Peyer's patch (tissue), 4 donors: ENCODE measurements at regions not wholly inside any gene's neighbourhood (a gene's known extent, or its start where the extent isn't known, plus 50 kb on each side); places are given as distances from the start of the nearest gene placed in this dataset.

Experiments used
- POLR2A ChIP-seq, 2 donors: fragments of 450-650 bp; IDR thresholded peaks; one replicate each; pipeline ENCODE4 v1.5.1; 2017; ENCODE audit warnings: antibody characterized with exemption in 2 of 2, mild to moderate bottlenecking in 2 of 2, moderate library complexity in 2 of 2
- TF ChIP-seq, protein P1 (sequence below), 6 experiments: fragments of 450-650 bp in 4 of 6; fragments of 200-600 bp in 2 of 6; sonication (generic) in 1 of 6; IDR thresholded peaks; one replicate each; pipeline ENCODE4 v1.5.1; 2017 to 2019; ENCODE audit warnings: antibody characterized with exemption in 6 of 6, mild to moderate bottlenecking in 3 of 6, moderate library complexity in 1 of 6

DNA sequence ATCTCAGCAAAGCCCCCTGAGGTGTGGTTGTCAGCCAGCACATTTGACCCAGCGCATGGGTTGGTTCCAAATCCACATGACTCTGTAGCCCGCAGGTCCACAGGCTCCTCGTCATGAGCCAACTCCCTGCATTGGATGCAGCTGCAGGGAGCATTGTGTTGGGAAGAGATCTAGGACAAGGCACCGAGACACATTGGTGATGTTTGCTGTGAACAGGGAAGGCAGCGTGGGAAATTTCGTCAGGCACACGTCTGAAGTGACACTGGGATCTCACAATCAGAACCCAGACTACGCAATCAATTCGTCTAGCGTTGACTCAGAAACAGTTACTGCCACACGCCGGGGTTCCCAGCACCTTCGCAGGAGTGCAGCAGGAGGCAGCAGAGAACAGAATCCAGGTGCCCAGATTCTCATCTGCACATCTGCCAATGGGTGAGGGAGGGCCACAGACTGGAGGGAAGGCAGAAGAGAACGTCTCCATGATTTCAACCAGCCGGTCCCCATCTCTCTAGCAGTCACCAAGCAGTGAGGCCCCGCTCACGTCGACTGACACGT, 177.0 kb downstream of the TTLL2 start:
- no peak for TF ChIP-seq POLR2A (IDR thresholded peaks at IDR 0.05)
- TF ChIP-seq, protein P1, sequence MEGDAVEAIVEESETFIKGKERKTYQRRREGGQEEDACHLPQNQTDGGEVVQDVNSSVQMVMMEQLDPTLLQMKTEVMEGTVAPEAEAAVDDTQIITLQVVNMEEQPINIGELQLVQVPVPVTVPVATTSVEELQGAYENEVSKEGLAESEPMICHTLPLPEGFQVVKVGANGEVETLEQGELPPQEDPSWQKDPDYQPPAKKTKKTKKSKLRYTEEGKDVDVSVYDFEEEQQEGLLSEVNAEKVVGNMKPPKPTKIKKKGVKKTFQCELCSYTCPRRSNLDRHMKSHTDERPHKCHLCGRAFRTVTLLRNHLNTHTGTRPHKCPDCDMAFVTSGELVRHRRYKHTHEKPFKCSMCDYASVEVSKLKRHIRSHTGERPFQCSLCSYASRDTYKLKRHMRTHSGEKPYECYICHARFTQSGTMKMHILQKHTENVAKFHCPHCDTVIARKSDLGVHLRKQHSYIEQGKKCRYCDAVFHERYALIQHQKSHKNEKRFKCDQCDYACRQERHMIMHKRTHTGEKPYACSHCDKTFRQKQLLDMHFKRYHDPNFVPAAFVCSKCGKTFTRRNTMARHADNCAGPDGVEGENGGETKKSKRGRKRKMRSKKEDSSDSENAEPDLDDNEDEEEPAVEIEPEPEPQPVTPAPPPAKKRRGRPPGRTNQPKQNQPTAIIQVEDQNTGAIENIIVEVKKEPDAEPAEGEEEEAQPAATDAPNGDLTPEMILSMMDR (IDR thresholded peaks at IDR 0.05): peak in 4 of 6 experiments; percentile 35 to 85 (median 80)
